Activated naive CD8-positive, alpha-beta T cell treated with anti-CD3 and anti-CD28 coated beads, Interleukin-2, amount 10 ng/mL, durations not matched to agents 7 days and 5 days (primary cell): ENCODE measurements at regions not wholly inside any gene's neighbourhood (a gene's known extent, or its start where the extent isn't known, plus 50 kb on each side); places are given as distances from the start of the nearest gene placed in this dataset.

Experiments
- ATAC-seq: fragments of 150-1000 bp; cut with Tn5 transposase; one replicate; pipeline ENCODE4 v1.10.0; 2021; ENCODE audit warnings: low read depth, moderate library complexity
- POLR2A ChIA-PET: fragments of 350-600 bp; sonication (Branson Sonifier 250); formaldehyde crosslinking; loops from one replicate; lab custom pipeline; 2021; ENCODE audit warnings: antibody characterized with exemption; lab: Charles Lee
- DNase-seq: peaks from one replicate; pipeline ENCODE4 v3.0.0; 2021
- H3K27ac Mint-ChIP-seq: one replicate; pipeline ENCODE4 v1.8.0; 2022; ENCODE audit warnings: mild to moderate bottlenecking, mixed read lengths
- H3K27me3 Mint-ChIP-seq: one replicate; pipeline ENCODE4 v1.8.0; 2022; ENCODE audit warnings: mild to moderate bottlenecking, moderate library complexity, mixed read lengths
- H3K36me3 Mint-ChIP-seq: one replicate; pipeline ENCODE4 v1.8.0; 2021; ENCODE audit warnings: mild to moderate bottlenecking, mixed read lengths
- H3K4me1 Mint-ChIP-seq: one replicate; pipeline ENCODE4 v1.8.0; 2021; ENCODE audit warnings: mixed read lengths
- H3K4me3 Mint-ChIP-seq: one replicate; pipeline ENCODE4 v1.8.0; 2022; ENCODE audit warnings: mild to moderate bottlenecking, moderate library complexity, mixed read lengths
- H3K9me3 Mint-ChIP-seq: one replicate; pipeline ENCODE4 v1.8.0; 2021; ENCODE audit warnings: mixed read lengths

DNA sequence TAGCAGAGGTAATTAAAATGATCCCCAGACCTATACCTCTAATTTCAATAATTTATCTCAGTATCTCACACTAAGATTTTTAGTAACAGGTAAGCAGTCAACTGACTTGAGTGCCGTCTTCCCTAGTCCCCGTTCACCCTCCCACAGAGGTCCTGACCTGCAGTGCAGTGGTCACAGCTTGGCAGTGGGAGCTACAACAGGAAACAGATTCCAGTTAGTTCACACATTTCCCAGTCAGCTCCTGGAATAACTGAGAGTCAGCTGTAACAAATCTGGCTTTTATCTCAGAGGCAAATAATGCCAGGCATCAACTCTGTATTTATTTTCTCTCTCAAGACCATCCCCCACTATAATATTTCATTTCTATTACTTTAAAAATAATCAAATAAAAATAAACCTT lies 308.2 kb downstream of the ATP23 start:
- DNase-seq (no peak), ATAC-seq (no peak)
- H3K27me3 Mint-ChIP-seq: peaks cover 2% of the 10 kb centered on the region
- H3K4me3 Mint-ChIP-seq: no peak overlapping the region
- no peaks in the 10 kb centered on the region for H3K36me3 Mint-ChIP-seq
- POLR2A ChIA-PET: no interaction called here
- no peak overlapping the region for H3K27ac Mint-ChIP-seq
- H3K9me3 Mint-ChIP-seq: no peaks in the 10 kb centered on the region
- H3K4me1 Mint-ChIP-seq: no peaks in the 10 kb centered on the region

GRCh38 chr12:58250077-58250476 lies 308.7 kb downstream of the ATP23 start:
- POLR2A ChIA-PET: no interaction called here
- no peak for ATAC-seq
- Mint-ChIP-seq H3K27me3 (peaks cover 3% of the 10 kb centered on the region), H3K36me3 (no peaks in the 10 kb centered on the region), H3K4me3 (no peak overlapping the region), H3K4me1 (no peaks in the 10 kb centered on the region), H3K9me3 (no peaks in the 10 kb centered on the region), H3K27ac (no peak overlapping the region)
- DNase-seq: no peak

DNA sequence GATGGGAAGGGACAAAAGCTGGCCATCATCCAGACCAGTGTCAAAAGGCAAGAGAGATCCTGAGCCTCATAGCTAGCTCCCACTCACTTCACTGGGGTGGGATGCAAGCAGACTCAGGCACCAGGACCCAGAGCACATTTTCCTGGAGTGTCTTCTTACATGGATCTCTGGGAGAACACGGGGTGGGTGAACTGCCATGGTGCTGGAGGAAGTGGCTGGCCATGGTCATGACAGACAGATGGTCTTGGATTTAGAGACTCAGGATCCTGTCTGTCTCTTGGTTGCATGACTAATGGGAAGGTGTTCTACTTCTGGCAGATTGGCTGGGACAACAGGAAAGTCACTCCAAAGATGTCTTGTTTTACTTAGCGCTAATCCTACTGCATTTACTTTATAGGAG lies 311.5 kb downstream of the ATP23 start:
- H3K27me3 Mint-ChIP-seq: peaks cover 3% of the 10 kb centered on the region
- H3K27ac Mint-ChIP-seq: no peak overlapping the region
- H3K36me3 Mint-ChIP-seq: no peaks in the 10 kb centered on the region
- no peak for ATAC-seq
- POLR2A ChIA-PET: no interaction called here
- H3K9me3 Mint-ChIP-seq: no peaks in the 10 kb centered on the region
- no peaks in the 10 kb centered on the region for H3K4me1 Mint-ChIP-seq
- no peak overlapping the region for H3K4me3 Mint-ChIP-seq
- no peak for DNase-seq

DNA sequence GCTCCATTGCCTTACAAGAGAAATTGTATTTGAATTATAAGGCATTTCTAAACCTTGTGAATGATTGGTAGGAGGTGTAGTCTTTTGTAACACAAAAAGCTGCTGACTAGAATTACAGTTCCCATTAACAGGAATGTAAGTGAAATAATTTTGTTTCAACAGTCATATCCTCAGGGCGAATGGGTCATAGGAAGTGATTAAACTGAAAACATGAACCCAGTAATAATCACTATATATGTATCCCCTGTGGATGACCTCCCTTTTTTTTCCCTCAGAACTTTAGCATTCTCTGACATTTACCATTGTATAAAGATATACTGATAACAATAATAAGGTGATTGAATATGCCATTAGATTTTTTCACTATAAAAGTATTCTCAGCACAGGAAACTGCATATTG lies 312.3 kb downstream of the ATP23 start:
- Mint-ChIP-seq H3K4me3 (no peak overlapping the region), H3K27ac (no peak overlapping the region), H3K9me3 (no peaks in the 10 kb centered on the region), H3K36me3 (no peaks in the 10 kb centered on the region), H3K4me1 (no peaks in the 10 kb centered on the region), H3K27me3 (peaks cover 3% of the 10 kb centered on the region)
- DNase-seq (no peak), ATAC-seq (no peak)
- POLR2A ChIA-PET: no interaction called here

DNA sequence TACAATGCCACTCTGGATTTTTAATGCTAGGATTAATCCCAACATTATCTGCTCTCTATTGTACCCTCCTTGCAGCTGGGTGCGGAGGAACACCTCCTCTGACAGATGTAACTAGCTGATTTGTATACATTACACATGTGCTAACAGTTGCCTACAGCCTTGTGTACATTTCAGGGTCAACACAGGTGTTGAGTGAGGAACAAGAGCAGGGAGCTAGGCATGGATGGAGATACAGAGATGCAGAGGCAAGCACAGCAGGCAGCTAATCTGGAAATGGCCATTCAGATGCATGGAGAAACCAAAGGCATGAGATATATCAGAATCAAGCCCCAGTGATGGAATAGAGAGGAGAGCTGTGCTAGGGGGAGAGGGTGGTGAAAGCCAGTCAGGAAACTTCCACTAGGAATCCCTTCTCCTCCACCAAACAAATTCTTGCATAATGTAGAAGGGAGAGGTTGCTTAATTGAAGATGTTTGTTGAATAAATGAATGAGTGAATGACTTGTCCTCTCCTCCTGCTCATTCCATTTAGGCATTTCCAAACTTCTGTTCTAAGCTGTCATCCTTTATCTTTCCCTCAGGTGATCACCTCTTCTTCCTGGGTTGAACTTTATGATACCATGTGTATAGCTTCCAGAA lies 313.2 kb downstream of the ATP23 start:
- H3K36me3 Mint-ChIP-seq: no peaks in the 10 kb centered on the region
- no peaks in the 10 kb centered on the region for H3K9me3 Mint-ChIP-seq
- H3K4me3 Mint-ChIP-seq: no peak overlapping the region
- no peak overlapping the region for H3K27ac Mint-ChIP-seq
- POLR2A ChIA-PET: no interaction called here
- H3K4me1 Mint-ChIP-seq: no peaks in the 10 kb centered on the region
- DNase-seq: no peak
- ATAC-seq: no peak
- peaks cover 4% of the 10 kb centered on the region for H3K27me3 Mint-ChIP-seq

DNA sequence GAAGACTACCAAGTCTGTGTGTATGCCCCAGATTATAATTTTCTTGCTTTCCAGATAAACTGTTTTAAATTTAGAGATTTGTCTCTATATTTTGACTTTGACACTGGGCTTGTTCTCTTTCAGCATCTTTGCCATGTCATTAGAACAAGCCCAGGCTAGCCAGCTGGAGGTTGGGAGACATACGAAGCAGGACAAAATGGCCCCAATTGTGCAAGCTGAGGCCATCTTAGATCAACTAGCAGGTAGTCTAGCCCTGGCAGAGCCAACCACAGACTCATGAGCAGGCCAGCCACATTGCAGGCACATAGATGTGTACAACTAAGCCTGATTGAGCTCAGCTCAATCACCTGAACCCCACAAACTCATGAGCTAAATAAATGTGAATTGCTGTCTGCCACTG lies 321.4 kb downstream of the ATP23 start:
- Mint-ChIP-seq H3K27ac (no peak overlapping the region), H3K4me3 (no peak overlapping the region), H3K4me1 (no peaks in the 10 kb centered on the region), H3K27me3 (peaks cover 3% of the 10 kb centered on the region), H3K36me3 (no peaks in the 10 kb centered on the region), H3K9me3 (no peaks in the 10 kb centered on the region)
- POLR2A ChIA-PET: no interaction called here
- ATAC-seq (no peak), DNase-seq (no peak)

DNA sequence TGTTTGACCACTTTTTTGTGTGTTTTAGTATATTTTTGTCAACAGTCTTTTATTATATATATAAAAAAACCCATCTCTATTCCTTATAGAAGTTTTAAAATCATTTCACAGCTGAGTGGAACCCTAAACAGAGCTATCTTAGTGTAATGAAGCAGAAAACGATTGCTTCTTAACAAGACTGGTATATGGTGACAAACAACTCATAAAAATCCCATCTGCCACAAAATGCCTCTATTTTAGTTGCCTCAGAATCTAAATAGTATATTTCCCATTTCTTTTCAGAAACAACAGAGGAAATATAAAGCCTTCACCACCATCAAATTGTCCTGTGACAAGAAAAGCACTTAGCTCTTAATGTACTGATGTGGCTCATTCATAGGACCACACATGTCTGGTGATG lies 322.4 kb downstream of the ATP23 start:
- Mint-ChIP-seq H3K27me3 (peaks cover 3% of the 10 kb centered on the region), H3K4me3 (no peak overlapping the region), H3K4me1 (no peaks in the 10 kb centered on the region), H3K9me3 (no peaks in the 10 kb centered on the region), H3K27ac (no peak overlapping the region), H3K36me3 (no peaks in the 10 kb centered on the region)
- POLR2A ChIA-PET: no interaction called here
- ATAC-seq: no peak
- no peak for DNase-seq

DNA sequence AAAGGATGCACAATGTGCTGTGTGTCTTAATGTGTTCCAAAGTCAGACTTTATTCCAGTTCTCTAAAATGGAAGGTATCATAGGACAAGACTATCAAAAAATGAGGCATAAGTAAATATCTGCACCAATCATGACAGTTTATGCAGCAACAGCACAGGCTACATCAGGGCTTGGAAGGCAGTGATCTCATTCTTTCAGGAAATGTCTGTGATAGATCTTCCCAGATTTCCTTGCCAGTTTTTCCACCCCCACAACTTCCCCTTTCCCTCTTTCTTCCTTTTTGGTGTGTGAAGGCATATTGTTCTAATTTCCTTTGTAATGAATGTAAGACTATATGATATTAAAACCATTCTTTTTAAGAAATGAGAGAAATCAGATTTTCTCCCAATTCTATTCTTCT lies 326.7 kb downstream of the ATP23 start:
- POLR2A ChIA-PET: no interaction called here
- Mint-ChIP-seq H3K36me3 (no peaks in the 10 kb centered on the region), H3K9me3 (no peaks in the 10 kb centered on the region), H3K4me3 (no peak overlapping the region), H3K27ac (no peak overlapping the region), H3K4me1 (no peaks in the 10 kb centered on the region), H3K27me3 (peaks cover 4% of the 10 kb centered on the region)
- ATAC-seq (no peak), DNase-seq (no peak)

DNA sequence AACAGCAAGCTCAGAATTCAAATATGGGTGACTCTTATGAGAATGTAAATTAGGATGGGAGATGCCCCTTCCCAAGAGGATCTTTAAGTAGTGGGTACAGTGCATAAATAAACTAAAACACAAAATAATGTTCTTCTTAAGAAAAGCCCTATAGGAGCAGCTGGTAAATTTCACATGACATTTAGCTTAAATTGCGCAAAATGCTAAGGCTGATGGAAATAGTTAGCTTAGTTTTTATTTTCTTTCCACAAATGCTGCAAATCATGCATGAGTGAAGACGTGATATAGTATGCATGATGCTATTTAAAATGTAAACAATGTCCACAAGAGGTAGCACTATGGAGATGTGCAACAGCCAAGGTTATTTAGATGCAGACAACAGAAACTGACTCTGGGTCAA lies 328.1 kb downstream of the ATP23 start:
- Mint-ChIP-seq H3K27me3 (peaks cover 4% of the 10 kb centered on the region), H3K27ac (no peak overlapping the region), H3K4me3 (no peak overlapping the region), H3K9me3 (no peaks in the 10 kb centered on the region), H3K4me1 (no peaks in the 10 kb centered on the region), H3K36me3 (no peaks in the 10 kb centered on the region)
- POLR2A ChIA-PET: no interaction called here
- DNase-seq (no peak), ATAC-seq (no peak)

DNA sequence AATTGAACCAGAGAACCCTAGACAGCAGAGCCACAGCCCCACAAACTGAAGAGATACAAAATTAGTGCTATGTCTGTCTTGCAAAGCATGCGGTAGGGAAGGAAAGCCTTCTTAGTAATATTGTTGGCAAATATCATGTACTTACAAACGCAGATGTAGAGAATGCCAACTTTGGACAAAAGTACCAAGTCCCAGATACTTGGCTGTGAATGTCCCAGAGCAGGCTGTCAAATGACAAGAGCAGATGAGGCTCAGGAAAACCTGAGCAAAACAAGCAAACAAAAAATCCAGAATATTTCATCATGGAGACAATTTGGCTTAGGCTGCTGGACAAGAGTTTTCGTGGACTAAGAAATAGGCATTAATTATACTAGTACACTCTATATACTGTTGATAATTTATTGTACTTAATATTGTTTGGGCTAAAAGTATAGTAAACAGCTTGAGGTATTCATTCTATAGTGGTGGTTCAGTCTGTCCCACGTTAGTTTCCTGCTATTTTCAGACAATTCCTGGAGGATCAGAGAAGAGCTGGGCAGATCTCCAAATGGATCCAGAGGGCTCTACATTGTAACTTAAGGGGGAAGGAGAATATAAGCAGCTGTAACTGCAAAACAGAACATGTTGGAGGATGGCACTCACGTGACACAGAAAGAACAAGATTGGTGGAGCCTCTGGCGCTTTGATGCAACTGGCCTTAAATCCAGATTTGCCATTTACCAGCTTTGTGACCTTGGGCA lies 329.8 kb downstream of the ATP23 start:
- POLR2A ChIA-PET: no interaction called here
- DNase-seq (no peak), ATAC-seq (no peak)
- no peaks in the 10 kb centered on the region for H3K9me3 Mint-ChIP-seq
- H3K4me3 Mint-ChIP-seq: no peak overlapping the region
- peaks cover 4% of the 10 kb centered on the region for H3K27me3 Mint-ChIP-seq
- no peaks in the 10 kb centered on the region for H3K4me1 Mint-ChIP-seq
- H3K27ac Mint-ChIP-seq: no peak overlapping the region
- no peaks in the 10 kb centered on the region for H3K36me3 Mint-ChIP-seq

- ATAC-seq (no peak), DNase-seq (no peak)
- Mint-ChIP-seq H3K9me3 (peaks cover 8% of the 10 kb centered on the region), H3K36me3 (no peaks in the 10 kb centered on the region), H3K4me1 (no peaks in the 10 kb centered on the region), H3K27me3 (peaks cover 2% of the 10 kb centered on the region), H3K27ac (no peak overlapping the region), H3K4me3 (no peak overlapping the region)
- POLR2A ChIA-PET: no interaction called here
Measured at GRCh38 chr12:58272461-58272860, 331.1 kb downstream of the ATP23 start.

GRCh38 chr12:58277231-58277630 lies 335.9 kb downstream of the ATP23 start:
- H3K4me3 Mint-ChIP-seq: no peak overlapping the region
- no peaks in the 10 kb centered on the region for H3K4me1 Mint-ChIP-seq

DNA sequence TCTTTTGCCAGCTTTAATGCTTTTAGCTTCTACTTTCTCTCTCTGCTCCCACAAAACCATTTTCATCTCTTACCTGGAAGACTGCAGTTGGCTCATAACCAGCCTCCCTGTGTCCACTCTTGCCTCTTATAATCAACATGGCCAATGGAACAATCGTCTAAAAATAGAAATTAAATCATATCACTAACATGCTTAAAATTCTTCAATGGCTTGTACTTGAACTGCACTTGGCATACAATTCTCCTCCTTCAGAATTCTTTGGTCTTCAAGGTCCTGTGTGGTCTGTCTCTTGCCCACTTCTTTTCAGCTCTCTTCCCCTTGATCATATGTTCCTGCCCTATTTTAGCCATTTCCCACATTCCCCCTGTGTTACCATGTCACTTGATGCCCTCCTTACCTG lies 342.2 kb downstream of the ATP23 start:
- no peak for ATAC-seq
- POLR2A ChIA-PET: no interaction called here
- Mint-ChIP-seq H3K4me1 (no peaks in the 10 kb centered on the region), H3K4me3 (no peak overlapping the region), H3K27me3 (peaks cover 3% of the 10 kb centered on the region), H3K36me3 (no peaks in the 10 kb centered on the region), H3K9me3 (peaks cover 4% of the 10 kb centered on the region), H3K27ac (no peak overlapping the region)
- DNase-seq: no peak

More at GRCh38 chr12:58277231-58277630, 335.9 kb downstream of the ATP23 start:
- Mint-ChIP-seq H3K27me3 (no peaks in the 10 kb centered on the region), H3K27ac (no peak overlapping the region), H3K36me3 (no peaks in the 10 kb centered on the region), H3K9me3 (peaks cover 8% of the 10 kb centered on the region)
- DNase-seq (no peak), ATAC-seq (no peak)
- POLR2A ChIA-PET: no interaction called here

DNA sequence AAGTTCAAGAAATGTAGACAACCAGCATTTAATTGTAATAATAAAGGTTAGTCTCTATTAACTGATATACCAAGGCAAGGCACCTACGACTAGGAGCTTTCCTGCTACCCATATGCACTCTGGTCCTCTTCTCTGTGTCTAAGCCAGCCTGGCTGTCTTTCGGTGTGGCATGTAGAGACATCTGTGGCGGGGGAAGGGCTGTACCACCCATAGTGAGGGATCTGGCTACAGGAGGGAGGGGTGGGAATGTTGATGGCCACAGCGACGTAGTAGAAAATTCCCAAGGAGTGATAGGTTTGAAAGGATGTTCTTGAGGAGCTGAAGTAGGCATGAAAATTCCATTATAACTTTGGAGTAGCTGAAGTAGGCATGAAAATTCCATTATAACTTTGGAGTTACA lies 344.2 kb downstream of the ATP23 start:
- POLR2A ChIA-PET: no interaction called here
- Mint-ChIP-seq H3K36me3 (no peaks in the 10 kb centered on the region), H3K27me3 (peaks cover 3% of the 10 kb centered on the region), H3K9me3 (peaks cover 4% of the 10 kb centered on the region), H3K27ac (no peak overlapping the region), H3K4me1 (no peaks in the 10 kb centered on the region), H3K4me3 (no peak overlapping the region)
- DNase-seq: no peak
- ATAC-seq: no peak
